ENCODE measurements at regions not wholly inside any gene's neighbourhood (a gene's known extent, or its start where the extent isn't known, plus 50 kb on each side); places are given as distances from the start of the nearest gene placed in this dataset.
A peak's percentile ranks its signal among the peaks of the same experiment; 100 is the strongest.
"Not testable (repeated sequence)": the region's sequence is repeated elsewhere in the genome, so short reads cannot be mapped to it uniquely, and the experiment has no call there.

- not testable (repeated sequence) for DNase-seq (ENCODE audit: low spot score)
Measured at GRCh38 chr16:26596033-26596432, 470.7 kb upstream of the C16orf82 start.

DNA sequence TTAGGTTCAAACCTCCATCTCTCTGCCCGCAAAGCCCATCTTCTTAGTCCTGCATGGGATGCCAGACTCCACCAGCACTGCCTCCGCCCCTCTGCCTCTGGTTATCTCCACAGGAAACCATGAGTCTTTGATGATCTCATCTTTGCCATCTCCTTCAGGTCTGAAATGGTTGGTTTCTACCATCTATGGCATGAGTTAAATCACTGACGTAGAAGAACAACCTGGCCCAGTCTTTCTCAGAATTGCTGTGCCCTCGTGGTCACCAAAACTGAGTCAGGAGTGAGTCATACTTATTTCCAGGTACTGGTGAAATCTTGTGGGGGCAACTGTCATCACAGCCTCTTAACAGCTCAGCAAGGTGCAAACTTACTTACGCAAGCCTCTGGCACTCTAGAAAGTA lies 468.7 kb upstream of the C16orf82 start:
- DNase-seq (ENCODE audit: low spot score) = no peak

DNA sequence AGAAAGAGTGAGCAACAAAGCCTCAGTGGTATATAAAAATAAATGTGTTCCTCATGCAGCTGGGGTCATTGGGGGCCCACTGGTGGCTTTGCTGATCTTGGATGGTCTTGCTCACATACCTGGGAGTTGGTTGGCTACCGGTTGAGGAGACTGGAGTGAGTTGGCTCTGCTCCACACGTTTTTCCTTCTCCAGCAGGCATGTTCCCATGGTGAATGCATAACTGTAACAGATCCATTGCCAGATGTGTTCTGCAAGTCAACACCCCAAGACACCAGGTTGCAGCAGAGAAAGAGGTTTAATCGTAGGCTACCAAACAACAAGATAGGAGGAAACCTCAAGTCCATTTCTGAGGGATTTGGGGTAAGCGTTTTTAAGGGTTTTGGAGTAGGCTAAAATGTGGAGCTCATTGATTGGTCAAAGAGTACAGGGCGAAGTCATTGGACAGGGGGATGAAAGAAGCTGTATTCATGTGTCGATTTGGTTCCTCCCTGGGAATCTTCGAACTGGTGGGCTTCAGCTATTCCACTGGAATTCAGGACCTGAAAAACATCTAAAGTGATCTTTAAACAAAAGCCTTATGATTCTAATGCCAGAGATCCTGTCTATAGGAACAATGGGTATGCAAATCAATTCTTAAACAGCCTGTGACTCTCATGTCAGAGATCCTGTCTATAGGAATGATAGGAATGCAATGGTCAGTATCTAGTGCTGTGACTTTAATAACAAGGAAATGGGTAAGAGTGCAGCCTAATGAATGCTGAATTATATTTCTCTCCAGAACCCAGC lies 467.5 kb upstream of the C16orf82 start:
- DNase-seq (ENCODE audit: low spot score) = no peak

DNA sequence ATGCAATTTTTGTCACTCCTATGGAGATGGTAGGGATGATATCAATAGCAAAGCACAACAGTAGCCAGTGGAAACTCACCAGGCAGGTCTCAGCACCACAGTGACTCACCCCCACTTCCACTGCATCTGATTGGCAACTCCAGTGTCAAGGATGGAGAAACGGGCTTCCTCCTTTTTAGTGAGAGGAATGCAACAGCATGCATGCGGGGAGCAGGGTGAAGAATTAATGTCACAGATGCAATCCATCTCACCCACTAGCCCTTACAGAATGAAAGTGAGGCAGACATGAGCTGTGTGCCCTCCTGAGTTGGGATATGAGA lies 467.0 kb upstream of the C16orf82 start:
- DNase-seq (ENCODE audit: low spot score) = no peak

DNA sequence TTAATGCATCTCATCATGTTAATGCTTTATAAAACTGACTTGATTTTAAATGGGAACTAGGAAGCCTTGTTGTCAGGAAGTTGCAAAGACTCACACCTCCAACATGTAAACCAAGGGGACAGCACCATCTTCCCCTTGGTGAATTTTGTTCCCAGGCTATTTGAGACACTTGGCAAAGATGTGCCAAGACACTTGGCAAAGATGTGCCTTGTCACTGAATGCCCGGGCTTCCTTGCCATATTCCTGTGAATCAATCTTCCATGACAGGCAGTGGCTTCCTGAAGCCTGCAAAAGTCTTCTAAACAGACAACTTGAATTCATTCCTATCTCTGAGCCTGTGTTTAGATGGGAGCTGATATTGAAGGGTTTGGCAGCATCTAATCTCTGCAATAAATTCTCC lies 465.4 kb upstream of the C16orf82 start:
- no peak for DNase-seq (ENCODE audit: low spot score)

DNA sequence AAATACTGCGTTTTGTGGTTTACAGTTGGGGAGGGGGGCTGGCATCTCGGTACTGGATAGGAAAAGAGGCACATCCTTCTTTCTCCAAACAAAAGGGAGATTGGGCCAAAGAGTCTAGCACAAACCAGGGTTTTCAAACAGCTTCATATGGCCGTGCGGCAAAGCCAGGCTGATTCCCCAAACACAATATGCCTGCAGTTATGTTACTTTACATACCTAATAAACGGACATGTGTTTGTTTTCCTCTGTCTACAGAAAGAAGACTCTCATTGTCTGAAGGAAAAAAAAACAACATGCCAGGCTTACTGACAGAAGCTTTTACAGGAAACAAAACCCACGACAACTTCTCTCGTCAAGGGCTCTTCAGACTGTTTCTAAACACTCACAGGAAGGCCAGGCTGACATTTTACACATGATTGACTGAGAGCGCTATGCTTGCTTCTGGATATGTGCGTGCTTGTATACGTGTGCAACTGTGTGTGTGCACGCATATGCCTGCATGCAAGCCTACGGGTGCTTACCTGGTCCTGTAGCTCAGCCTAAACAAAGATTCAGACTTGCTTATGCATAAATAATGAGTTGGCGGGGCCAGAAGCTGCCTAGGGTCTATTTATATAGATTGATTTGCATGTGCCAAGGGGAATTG lies 461.0 kb upstream of the C16orf82 start:
- no peak for DNase-seq (ENCODE audit: low spot score)

GRCh38 chr16:26606381-26607150 lies 460.2 kb upstream of the C16orf82 start:
- DNase-seq (ENCODE audit: low spot score) = no peak

DNA sequence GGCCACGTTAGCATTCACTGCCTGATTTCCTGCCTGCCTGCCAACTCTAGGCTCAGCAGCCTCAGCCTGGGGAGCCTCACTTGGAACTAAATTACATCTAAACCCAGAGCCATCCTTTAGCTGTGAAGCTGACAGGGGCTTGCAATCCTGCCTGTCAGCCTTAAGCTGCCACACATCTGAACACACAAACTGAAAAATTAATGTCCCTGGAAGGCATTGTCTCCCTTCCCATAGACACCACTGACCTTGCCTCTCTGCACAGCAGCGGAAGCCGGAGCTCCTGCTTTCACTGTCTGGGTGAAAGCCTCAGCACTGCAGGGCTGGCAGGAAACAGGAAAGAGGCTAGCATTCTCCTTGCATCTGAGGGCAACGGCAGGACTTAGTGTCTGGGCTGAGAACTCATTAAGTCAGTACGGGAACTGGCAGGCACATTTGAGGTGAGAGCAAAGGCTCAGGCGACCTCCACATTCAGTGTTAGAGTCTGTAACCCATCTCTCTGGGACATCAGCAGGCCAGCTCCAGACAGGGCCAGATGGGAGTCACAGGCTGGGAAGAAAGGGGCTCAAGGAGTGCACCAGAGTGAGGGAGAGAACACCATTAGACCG lies 452.4 kb upstream of the C16orf82 start:
- DNase-seq (ENCODE audit: low spot score) = peak; percentile 19

GRCh38 chr16:26623442-26623841 lies 443.3 kb upstream of the C16orf82 start:
- DNase-seq (ENCODE audit: low spot score) = no peak

DNA sequence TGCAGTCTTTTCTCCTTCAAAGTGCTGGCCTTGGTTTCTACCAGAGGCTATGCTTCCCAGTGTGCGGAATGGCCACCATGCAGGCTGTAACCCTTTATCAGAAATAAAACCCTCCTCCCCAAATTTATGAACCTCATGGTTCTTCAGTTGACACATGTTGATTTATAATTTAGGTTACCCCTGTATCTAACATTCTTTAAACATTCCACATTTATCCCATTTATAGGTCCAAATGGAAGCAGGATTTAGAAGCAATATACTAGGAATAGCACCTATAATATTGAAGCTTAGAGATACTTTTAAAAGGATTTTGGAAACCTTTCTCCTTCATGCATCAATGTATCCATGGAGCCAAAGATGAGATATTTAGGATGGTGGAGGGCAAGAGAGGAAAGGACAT lies 438.8 kb upstream of the C16orf82 start:
- no peak for DNase-seq (ENCODE audit: low spot score)

GRCh38 chr16:26631365-26631764 lies 435.4 kb upstream of the C16orf82 start:
- DNase-seq (ENCODE audit: low spot score) = not testable (repeated sequence)

DNA sequence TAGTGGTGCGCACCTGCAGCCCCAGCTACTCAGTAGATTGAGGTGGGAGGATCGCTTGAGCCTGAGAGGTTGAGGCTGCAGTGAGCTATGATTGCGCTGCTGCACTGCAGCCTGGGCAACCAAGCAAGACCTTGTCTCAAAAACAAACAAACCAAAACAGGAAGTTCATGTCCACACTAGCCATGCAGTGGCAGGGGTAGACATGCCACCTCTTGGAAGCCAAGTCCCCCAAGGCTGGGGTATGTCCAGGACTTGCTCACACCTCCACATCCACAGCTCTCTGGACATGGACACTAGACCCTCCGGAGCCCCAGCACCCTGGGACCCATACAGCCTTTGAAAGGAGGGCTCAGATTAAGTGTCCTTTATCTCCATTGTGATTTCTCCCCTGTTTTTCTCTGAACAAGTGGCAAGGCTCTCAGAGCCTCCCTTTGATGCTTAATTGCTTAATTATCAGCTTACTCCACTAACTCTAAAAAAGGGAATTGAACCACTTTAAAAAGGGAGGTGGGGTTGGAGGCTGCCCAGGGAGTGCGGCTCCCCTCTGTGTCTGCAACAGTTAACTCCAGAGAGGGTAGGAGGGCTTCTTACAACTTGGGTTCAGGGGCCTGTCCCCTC lies 424.6 kb upstream of the C16orf82 start:
- no peak for DNase-seq (ENCODE audit: low spot score)

- no peak for DNase-seq (ENCODE audit: low spot score)
Measured at GRCh38 chr16:26643519-26643918, 423.2 kb upstream of the C16orf82 start.

GRCh38 chr16:26644912-26645543 lies 421.7 kb upstream of the C16orf82 start:
- DNase-seq (ENCODE audit: low spot score) = no peak

DNA sequence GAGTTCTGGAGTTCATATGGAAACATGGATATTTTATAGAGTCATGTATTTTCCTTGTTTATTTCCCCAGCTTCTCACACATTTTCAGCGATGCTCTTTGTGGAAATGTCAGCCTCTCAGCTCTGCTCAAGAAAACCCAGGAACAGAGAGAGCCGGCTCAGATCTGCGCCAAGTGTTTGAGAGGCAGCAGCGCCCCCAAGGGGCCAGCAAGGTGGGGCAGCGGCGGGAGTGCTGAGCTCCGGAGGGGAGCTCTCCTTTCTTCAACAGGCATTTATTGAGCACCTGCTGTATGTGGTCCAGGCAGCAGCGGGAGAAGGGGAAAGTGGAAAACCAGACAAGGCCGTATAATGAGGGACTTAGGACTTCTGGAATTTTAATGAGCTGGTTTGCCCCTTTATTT lies 421.1 kb upstream of the C16orf82 start:
- peak; percentile 10 for DNase-seq (ENCODE audit: low spot score)

DNA sequence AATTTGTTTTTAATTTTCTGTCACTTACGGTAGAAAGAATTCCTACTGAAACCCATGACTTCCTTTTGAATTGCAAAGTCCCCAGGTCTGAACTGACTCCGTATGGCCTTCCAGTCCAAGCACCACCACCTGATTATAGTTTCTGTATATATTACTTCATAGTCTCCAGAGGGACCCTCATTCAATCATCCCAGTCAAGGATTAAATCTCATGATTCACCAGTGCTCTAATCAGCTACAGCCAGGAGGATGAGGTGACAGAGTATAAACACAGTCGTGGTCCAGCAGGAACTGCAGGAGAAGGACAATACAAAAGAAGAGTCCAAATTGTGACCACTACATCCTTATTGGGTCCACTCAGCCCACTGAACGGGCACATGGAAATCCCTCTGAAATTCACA lies 418.9 kb upstream of the C16orf82 start:
- no peak for DNase-seq (ENCODE audit: low spot score)

DNA sequence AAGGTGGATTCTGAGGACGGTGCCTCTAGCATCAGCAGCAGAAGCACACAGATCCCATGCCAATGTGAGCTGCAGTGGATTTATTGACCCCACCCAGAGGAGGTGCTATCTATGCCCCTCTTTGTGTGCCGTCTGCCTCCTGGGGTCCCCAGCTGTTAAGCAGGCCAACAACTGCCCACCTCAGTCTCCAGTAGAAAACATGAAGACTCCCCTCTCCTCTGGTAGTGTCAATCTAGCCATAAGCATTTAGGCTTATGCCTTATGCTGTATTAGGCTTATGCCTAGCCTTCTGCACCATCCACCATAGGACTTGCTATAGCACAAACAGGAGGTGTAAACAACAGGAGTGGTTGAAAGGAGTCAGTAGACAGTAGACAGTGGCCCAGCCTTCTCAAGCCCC lies 417.9 kb upstream of the C16orf82 start:
- no peak for DNase-seq (ENCODE audit: low spot score)

DNA sequence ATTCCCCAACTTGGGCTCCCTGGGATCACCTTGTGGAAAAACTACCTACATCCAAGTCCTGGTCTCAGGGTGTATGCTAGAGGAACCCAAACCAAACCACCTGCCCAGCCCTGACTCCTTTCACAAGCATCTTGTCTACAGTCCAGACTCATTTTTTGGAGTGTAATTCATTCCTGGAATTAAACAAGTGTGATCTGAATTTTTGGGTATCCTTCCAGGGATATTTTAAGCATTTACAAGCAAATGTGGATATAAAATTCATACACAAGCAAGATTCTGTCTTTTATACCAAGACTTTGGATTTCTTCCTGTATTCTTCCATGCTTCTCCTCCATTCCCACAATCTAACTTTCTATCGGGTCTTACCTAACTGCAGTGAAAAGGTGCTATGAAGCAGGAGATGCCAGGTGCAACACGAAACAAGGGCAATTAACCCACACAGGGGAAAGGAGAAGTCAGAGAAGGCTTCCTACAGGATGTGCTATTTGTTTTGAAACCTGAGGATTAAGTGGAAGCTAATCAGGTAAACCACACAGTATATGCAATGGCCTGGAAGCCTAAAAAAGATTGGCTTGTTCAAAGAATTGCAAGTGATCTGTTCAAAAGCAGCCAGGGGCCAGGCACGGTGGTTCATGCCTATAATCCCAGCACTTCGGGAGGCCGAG lies 417.2 kb upstream of the C16orf82 start:
- DNase-seq (ENCODE audit: low spot score) = no peak

DNA sequence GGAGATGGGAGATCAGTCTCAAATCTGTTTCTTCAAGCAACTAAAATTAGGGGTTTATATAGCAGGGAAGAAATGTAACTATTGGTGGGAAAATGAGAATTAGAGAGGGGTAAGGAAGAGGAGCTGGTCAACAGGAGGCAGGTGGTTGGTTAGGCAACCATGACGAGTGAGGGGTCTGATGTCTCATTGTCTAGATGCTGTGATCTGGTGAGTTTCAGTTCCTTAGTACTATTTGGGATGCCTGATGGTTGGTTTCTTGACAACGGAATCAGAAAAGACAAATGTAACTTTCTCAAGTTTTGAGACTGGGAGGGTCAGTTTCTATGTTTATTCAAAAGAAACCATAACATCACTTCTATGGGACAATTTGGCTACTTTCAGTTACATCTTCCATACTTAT lies 415.3 kb upstream of the C16orf82 start:
- no peak for DNase-seq (ENCODE audit: low spot score)

GRCh38 chr16:26651884-26652283 lies 414.8 kb upstream of the C16orf82 start:
- no peak for DNase-seq (ENCODE audit: low spot score)

DNA sequence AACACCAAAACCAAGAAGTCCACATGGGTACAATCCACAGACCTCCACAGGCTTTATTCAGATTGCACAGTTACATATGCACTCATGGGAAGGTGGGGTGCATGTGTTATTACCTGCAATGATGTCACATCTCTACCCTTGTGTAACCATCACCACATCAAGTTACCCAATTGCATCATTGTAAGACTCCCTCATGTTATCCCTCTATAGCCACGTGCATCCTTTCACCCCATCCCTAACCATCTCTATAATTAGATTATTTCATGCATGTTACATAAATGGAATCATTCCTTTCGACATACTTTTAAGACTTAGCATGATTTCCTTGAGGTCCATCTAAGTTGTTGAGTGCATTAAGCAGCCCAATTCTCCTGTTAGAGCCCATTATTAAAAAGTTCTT lies 408.2 kb upstream of the C16orf82 start:
- DNase-seq (ENCODE audit: low spot score) = no peak
